MG63 (cell line): ENCODE measurements at regions not wholly inside any gene's neighbourhood (a gene's known extent, or its start where the extent isn't known, plus 50 kb on each side); places are given as distances from the start of the nearest gene placed in this dataset.
A peak's percentile ranks its signal among the peaks of the same experiment; 100 is the strongest.

Experiments used
- DNase-seq: peaks from one replicate; pipeline ENCODE4 v3.0.0-alpha.2; 2020
- H3K27me3 ChIP-seq: fragments of 250-450 bp; sonication (Bioruptor Pico); 2 replicates; pipeline ENCODE4 v1.5.1; 2020; ENCODE audit warnings: mild to moderate bottlenecking, moderate library complexity
- H3K36me3 ChIP-seq: fragments of 250-450 bp; sonication (Bioruptor Pico); 2 replicates; pipeline ENCODE4 v1.5.1; 2020; ENCODE audit warnings: mild to moderate bottlenecking, moderate library complexity
- H3K4me3 ChIP-seq: fragments of 250-450 bp; sonication (Bioruptor Pico); 2 replicates; pipeline ENCODE4 v1.5.1; 2020; ENCODE audit warnings: mild to moderate bottlenecking, moderate library complexity
- H3K9me3 ChIP-seq: fragments of 250-450 bp; sonication (Bioruptor Pico); 2 replicates; pipeline ENCODE4 v1.5.1; 2020; ENCODE audit warnings: mild to moderate bottlenecking, moderate library complexity

DNA sequence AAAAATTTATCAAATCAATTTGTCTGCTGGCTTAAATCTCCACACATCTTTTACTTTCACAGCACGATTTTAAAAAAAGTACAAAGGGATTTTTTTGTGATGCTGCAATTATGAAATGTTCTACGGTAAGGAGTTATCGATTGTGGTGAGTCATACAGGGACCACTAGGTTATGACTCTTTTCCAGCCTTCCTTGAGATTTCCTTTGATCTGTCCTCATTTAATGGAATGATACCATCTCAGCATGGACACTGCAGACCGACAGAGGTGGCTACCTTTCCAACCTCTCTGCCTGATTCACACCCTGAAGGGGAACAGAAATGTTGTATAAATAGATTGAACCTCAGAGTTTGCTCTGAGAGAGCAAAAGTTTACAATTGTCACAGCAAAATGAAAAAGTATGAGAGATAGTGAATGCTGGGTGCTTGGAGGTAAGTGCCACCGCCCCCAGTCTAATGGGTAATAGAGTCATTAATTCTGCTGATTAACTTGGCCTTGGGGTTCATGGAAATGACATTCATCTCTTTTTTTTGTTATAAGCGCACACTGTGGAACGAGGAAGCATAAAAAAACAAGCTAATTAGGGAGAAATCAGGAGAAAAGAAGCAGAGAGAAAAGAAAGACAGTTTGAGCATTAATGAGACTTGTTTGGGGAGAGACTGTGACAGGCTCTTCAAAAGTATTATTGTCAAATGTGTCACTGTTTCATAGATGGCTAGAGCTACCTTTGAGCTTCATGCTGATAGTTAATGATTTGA lies 306.0 kb downstream of the RNF144B start:
- H3K27me3 ChIP-seq: no peaks in the 10 kb centered on the region
- H3K4me3 ChIP-seq: no peak overlapping the region
- no peaks in the 10 kb centered on the region for H3K9me3 ChIP-seq
- DNase-seq: no peak
- H3K36me3 ChIP-seq: no peaks in the 10 kb centered on the region

DNA sequence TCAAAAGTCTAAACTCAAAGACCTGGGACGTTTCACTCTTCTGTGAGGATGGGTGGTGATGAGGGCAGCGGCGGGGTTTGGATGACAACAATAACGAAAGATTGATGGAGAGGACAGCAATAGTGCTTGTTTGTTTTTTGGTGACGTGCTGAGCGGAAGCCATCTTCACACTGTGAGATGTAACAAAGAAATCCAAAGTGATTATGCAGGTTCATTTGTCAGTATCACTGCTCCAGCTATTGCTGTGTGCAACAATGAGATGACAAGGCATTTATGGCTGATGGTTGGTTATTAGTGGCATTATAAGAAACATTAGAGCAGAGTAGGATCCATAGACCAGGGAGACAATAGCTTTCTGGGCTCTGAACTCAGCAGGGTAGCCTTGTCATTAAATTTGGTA lies 306.7 kb downstream of the RNF144B start:
- no peaks in the 10 kb centered on the region for H3K27me3 ChIP-seq
- no peak for DNase-seq
- no peaks in the 10 kb centered on the region for H3K9me3 ChIP-seq
- H3K36me3 ChIP-seq: no peaks in the 10 kb centered on the region
- no peak overlapping the region for H3K4me3 ChIP-seq

DNA sequence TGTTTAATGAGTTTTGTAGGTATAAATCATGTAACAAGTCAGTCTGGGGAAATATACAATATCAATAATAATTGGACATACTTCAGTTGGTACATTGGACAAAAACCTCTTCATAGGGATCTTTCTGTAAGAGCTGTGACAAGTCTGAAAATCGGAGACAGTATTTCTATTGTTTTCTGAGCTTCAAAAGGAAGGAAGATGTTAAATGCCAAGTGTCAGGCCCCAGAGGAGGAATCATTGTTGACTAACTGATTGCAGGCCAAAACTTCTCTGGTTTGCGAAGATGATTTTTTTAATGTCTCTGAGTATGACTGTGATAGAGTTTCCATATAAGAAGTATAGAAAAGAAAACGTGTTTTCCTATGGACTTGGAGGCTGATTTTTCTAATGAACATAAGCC lies 316.4 kb downstream of the RNF144B start:
- Histone ChIP-seq H3K36me3 (no peaks in the 10 kb centered on the region), H3K4me3 (no peak overlapping the region), H3K27me3 (no peaks in the 10 kb centered on the region), H3K9me3 (no peaks in the 10 kb centered on the region)
- DNase-seq: no peak

DNA sequence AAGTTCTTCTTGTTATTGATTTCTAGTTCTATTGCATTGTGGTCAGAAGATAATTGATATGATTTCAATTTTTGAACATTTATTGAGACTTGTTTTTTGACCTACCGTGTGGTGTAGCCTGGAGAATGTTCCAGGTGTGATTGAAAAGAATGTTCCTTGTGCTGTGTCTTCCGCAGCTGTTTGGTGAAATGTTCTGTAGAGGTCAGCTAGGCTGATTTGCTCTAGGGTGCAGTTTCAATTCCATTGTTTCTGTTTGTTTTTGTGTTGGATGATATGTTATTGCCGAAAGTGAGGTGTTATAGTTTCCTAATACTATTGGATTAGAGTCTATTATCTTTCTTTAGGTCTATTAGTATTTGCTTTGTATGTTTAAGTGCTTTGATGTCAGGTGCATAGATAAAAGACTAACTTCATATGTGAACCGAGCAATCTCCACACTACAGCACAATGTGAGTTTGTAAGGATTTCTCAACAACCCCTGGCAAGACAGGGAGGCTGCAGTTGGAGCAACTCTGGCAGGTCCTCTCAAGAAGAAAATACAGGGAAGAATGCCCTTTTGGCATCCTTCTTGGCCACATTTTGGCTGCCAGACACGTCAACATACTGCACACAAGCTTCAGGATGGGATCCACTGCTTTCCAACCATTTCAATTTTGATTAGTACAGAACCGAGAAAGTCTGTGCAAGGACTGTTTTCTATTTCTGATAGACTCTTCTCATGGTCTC lies 320.7 kb downstream of the RNF144B start:
- peak; percentile 0 for DNase-seq
- Histone ChIP-seq H3K27me3 (no peaks in the 10 kb centered on the region), H3K36me3 (no peaks in the 10 kb centered on the region), H3K9me3 (no peaks in the 10 kb centered on the region), H3K4me3 (no peak overlapping the region)

DNA sequence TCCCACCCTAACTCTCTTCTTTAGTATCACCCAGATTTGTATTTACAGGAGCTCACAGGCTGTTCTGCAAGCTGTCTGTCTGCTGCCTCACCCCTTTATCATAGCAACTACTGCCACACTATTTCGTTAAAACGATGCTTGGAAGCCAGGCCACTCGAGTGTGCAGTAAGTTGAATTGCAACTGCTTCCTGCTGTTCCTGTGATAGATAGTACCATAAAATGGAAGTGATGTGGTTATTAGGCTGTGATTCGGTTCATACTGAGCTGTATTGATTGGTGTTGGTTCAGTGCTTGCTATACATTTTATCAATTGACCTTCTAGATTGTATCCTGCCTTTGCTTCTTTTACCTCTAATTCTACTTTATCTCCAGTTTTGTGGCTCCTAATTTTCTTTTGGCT lies 325.4 kb downstream of the RNF144B start:
- no peaks in the 10 kb centered on the region for H3K9me3 ChIP-seq
- no peak overlapping the region for H3K4me3 ChIP-seq
- DNase-seq: no peak
- no peaks in the 10 kb centered on the region for H3K27me3 ChIP-seq
- no peaks in the 10 kb centered on the region for H3K36me3 ChIP-seq

DNA sequence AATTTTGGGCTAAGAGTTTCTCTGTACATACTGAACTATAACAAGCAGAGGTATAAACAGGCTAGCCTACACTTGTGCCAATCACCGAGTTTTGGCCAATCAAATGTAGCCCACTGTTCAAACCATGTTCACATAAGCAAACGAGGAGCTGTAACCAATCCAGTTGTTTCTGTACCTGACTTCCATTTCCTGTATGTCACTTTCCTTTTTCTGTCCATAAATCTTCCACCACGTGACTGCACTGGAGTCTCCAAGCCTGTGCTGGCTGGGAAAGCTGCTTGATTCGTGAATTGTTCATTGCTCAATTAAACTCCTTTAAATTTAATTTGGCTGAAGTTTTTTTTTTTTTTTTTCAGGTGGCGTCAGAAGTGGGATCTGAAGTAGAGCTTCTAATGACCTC lies 332.9 kb downstream of the RNF144B start:
- no peaks in the 10 kb centered on the region for H3K36me3 ChIP-seq
- no peaks in the 10 kb centered on the region for H3K9me3 ChIP-seq
- H3K4me3 ChIP-seq: no peak overlapping the region
- no peaks in the 10 kb centered on the region for H3K27me3 ChIP-seq
- no peak for DNase-seq

DNA sequence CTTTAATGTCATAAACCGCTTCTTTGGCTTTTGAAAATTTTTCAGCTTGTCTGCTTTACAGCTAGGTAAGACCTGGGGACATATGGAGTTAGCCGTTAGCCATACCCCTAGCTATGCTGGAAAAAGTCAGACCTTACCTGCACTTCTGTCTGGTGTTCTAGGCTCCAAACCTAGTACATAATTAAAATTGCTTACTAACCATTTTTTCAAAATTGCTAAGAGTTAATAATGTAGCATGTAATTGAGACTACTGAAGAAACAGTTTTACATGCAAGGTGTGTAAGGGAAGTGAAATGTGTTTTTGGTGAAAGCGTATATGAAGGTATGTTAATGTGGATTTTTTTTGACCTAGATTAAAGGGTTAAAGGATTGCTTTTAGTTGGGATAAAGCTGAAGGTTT lies 336.9 kb downstream of the RNF144B start:
- no peaks in the 10 kb centered on the region for H3K9me3 ChIP-seq
- no peak overlapping the region for H3K4me3 ChIP-seq
- no peaks in the 10 kb centered on the region for H3K27me3 ChIP-seq
- H3K36me3 ChIP-seq: no peaks in the 10 kb centered on the region
- no peak for DNase-seq

DNA sequence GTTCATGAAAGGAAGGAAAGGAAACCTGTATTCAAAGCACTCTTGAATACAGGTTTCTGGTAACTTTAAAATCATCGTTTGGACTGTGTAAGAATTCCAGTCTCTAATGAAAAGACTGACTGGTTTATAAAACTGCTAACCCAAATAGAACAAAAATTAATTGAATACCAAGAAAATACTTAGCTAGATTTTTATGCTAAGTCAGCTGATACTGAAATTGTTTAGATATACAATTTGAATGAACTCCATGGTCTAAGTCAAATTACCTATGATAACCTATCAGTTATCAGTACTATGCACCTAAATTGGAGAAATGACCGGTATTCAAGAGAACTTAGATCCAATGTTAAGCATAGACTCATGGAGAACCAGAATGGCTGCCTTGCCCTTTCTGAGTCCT lies 338.3 kb downstream of the RNF144B start:
- Histone ChIP-seq H3K9me3 (no peaks in the 10 kb centered on the region), H3K27me3 (no peaks in the 10 kb centered on the region), H3K36me3 (no peaks in the 10 kb centered on the region), H3K4me3 (no peak overlapping the region)
- no peak for DNase-seq

DNA sequence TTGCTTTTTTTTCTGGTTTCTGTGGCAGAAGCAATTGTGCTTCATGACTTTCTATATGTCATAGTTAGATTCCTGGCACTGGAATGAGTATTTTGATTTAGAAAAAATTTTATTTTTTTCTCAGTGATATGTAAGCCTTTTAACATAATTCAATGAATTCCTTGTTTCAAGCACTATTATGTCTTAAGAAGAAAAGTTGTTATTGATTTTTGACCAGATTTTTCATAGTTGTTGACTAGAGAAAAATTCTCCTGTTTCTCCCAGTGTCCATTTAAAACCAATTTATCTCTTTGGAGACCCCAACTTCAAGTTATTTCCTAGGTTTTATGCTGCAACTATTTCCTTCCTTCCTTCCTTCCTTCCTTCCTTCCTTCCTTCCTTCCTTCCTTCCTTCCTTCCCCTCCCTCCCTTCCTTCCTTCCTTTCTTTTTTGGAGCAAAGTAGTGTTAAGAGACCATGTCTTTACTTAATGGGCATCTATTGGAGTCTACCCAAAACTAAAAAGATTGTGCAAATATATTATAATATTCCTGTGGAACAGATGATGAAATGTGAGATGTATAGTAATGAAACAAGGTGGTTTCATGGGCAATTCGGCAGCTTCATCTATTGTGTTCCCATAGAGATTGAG lies 346.9 kb downstream of the RNF144B start:
- H3K27me3 ChIP-seq: no peaks in the 10 kb centered on the region
- H3K36me3 ChIP-seq: no peaks in the 10 kb centered on the region
- no peak overlapping the region for H3K4me3 ChIP-seq
- no peaks in the 10 kb centered on the region for H3K9me3 ChIP-seq
- DNase-seq: no peak

DNA sequence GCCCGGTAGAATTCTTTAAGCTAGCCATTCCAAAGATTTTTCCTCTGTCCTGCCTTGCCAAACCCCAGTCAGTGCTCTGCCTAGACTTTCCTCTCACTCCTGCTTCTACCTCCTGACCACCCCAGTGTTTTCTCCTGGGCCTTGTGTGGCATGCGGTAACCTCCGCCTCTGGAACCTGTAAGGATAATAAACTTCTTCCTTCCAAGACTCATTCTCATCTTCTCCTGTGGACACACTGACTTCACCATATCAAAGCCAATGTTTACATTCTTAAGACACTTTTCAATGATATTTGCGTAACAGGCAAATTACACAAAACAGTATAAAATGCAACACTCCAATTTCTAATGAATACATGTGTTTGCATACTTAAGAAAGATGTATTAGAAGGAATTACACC lies 354.6 kb downstream of the RNF144B start:
- Histone ChIP-seq H3K27me3 (no peaks in the 10 kb centered on the region), H3K36me3 (no peaks in the 10 kb centered on the region), H3K4me3 (no peak overlapping the region), H3K9me3 (no peaks in the 10 kb centered on the region)
- DNase-seq: no peak

DNA sequence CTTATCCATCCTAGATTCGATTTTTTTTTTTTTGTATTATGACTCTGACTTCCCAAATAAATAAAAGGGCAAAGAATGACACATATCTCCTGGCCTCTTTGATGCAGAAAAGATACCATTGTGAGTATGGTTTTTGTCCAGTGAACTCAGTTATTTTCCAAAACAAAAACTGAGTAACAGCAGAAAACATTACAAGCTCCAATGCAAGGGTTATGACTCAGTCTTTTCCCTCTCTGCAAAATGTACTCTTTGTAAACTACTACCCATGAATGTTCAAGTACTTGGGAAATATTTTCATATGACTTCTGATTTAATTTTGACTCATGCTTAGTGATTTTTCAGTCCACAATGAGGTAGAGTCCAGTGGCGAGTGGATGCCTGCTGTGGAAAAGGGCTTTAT lies 355.3 kb downstream of the RNF144B start:
- DNase-seq: no peak
- Histone ChIP-seq H3K27me3 (no peaks in the 10 kb centered on the region), H3K36me3 (no peaks in the 10 kb centered on the region), H3K9me3 (no peaks in the 10 kb centered on the region), H3K4me3 (no peak overlapping the region)

DNA sequence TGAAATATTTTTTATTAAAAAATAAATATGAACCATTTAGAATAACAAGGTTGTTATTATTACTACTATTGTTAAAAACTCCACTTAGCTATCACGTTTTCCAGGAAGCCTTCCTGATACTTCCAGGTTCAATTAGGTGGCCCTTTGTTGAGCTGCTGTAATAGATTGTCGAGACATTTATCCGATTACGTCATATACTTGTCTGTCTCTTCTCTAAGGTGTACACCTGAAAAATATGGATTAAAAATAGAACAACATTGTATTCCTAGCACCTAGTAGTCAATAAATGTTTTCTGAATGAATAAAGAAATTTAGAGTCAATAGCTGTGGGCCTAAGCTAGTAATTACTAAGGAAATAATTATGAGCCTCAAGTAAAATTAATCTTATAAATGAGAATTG lies 359.6 kb downstream of the RNF144B start:
- Histone ChIP-seq H3K36me3 (no peaks in the 10 kb centered on the region), H3K9me3 (no peaks in the 10 kb centered on the region), H3K4me3 (no peak overlapping the region), H3K27me3 (no peaks in the 10 kb centered on the region)
- no peak for DNase-seq

DNA sequence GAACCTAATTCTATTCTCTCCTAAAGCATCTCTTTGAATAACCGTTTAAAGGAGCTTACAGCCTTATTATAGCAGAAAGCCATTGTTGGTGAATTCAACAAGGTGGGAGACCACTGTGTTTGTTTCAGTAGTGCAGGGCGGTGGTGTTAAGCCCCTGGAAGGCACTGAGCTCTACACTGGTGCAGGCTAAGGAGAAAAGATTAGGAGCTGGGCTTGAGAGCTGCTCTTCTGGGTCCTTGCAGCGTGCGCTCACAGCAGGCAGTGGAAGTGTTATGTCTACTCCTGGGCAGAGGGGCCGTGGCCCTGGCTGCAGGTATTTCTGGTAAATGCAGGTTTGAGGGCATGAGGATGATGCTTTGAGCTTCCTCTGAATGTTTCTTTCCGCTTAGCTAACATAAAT lies 361.2 kb downstream of the RNF144B start:
- Histone ChIP-seq H3K36me3 (no peaks in the 10 kb centered on the region), H3K4me3 (no peak overlapping the region), H3K27me3 (no peaks in the 10 kb centered on the region), H3K9me3 (no peaks in the 10 kb centered on the region)
- DNase-seq: no peak

DNA sequence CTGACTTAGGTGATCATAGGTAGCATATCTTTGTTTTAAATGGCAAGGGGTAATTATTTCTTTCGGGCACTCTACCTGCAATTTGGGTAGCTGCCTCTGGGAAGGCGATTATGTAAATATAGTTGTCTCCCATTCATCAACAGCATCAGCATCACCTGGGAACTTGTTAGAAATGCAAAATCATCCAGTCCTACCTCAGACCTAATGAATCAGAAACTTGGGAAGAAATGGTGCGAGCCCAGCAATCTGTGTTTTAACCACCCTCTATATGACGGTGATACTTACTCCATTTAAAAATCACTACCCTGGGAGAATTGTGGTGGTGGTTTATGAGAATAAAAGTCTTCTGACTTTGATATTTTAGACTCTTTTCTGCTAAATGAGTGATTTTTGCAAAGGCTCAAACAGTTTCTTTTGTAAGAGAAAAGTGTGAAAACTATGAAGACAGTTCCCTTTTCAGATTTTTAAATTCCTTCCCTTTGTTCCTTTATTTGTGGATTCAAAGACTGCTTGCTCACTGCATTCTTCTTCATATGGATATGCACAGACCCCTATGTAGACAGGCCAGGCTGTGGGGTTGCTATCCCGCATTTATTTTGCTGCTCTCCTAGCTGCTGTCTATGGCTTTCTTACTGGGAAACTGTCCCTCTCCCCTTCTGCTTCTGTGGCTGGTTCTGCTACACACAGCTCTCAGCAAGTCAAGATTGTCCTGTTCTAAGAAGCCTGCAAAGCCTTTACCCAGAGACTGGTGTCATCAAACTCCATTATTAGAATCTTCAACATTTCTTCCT lies 365.3 kb downstream of the RNF144B start:
- H3K27me3 ChIP-seq: no peaks in the 10 kb centered on the region
- no peaks in the 10 kb centered on the region for H3K36me3 ChIP-seq
- no peaks in the 10 kb centered on the region for H3K9me3 ChIP-seq
- H3K4me3 ChIP-seq: no peak overlapping the region
- DNase-seq: no peak

DNA sequence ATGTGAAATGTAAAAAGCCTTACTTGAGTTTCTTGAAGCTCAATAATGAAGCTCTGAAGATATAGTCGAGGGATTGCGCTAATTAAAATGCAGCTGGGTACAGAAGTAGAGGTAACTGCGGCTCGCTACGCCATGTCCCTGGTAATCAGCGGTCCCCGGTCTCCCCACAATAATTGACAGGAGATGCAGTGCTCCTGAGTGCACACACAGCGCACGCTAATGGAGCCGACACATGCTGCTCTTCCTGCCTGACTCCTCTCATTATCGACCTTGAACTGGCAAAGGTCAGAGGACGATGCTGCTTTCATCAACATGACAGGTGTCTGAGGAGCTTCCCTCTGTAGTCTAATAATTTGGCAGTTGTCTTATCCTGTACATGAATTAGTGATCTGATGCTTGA lies 365.9 kb downstream of the RNF144B start:
- Histone ChIP-seq H3K9me3 (no peaks in the 10 kb centered on the region), H3K36me3 (no peaks in the 10 kb centered on the region), H3K4me3 (no peak overlapping the region), H3K27me3 (no peaks in the 10 kb centered on the region)
- DNase-seq: no peak

DNA sequence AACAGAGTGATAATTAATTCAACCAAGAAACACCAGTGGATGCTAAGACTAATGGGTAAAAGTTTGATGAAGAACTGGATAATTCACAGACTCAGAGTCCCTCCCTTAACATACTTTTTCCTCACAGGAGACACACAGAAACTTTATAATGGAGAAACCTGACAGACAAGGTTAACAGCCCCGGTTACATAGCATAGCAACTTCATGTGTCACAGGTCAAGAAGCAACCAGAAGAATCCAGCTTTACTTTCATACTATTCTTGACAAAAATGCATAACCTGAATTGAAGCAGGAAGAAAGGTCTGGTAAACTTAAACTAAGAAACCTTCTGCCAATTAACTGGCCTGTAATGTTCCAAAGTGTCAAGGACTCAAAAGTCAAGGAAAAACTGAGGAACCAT lies 375.9 kb downstream of the RNF144B start:
- Histone ChIP-seq H3K9me3 (no peaks in the 10 kb centered on the region), H3K27me3 (no peaks in the 10 kb centered on the region), H3K36me3 (no peaks in the 10 kb centered on the region), H3K4me3 (no peak overlapping the region)
- no peak for DNase-seq

DNA sequence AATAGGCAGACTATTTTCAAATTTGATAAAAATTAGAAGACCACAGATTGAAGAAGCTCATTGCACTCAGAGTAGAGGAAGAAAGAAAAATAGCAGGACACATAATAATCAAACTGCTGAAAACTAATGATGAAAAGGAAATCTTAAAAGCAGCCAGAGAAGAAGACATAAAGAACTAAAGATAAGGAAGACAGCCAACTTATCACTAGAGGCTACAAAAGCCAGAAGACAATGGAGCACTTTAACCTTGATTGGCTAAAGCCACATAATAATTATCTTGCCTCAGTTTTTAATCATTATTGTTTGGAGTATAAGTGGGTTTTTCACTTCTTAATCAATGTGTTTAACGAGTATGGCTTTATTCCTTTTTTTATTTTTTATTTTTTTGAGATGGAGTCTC lies 397.6 kb downstream of the RNF144B start:
- no peaks in the 10 kb centered on the region for H3K27me3 ChIP-seq
- no peak for DNase-seq
- no peak overlapping the region for H3K4me3 ChIP-seq
- no peaks in the 10 kb centered on the region for H3K9me3 ChIP-seq
- no peaks in the 10 kb centered on the region for H3K36me3 ChIP-seq
